Activated CD4-positive, alpha-beta T cell treated with anti-CD3 and anti-CD28 coated beads for 48 hours (primary cell): ENCODE measurements at regions not wholly inside any gene's neighbourhood (a gene's known extent, or its start where the extent isn't known, plus 50 kb on each side); places are given as distances from the start of the nearest gene placed in this dataset.

Source experiments
- DNase-seq: peaks from one replicate; pipeline ENCODE4 v3.0.0-alpha.2; 2020

GRCh38 chr15:69530991-69531664 is 78.5 kb downstream of the RPLP1 start:
- DNase-seq = no peak

GRCh38 chr15:69531665-69532027 is 79.0 kb downstream of the RPLP1 start:
- no peak for DNase-seq

GRCh38 chr15:69532066-69532465 is 79.4 kb downstream of the RPLP1 start:
- DNase-seq = no peak

DNA sequence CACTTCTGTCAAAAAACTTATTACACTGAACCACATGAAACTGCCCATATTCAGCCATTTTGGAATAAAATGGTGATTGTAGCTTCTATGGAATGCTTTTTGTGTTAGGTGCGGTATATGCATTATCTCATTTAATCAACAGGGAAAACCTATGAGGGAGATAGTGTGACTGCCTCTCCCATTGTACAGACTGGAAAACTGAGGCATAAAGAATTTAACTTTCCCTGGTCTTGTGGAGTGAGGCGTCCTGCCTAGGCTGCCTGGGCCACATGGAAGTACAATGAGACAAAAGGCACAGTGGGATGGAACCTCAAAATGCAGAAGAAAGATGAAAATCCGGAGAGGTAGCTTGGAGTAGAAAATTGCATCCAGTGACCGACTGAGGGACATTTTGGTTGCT is 80.2 kb downstream of the RPLP1 start:
- DNase-seq = no peak

DNA sequence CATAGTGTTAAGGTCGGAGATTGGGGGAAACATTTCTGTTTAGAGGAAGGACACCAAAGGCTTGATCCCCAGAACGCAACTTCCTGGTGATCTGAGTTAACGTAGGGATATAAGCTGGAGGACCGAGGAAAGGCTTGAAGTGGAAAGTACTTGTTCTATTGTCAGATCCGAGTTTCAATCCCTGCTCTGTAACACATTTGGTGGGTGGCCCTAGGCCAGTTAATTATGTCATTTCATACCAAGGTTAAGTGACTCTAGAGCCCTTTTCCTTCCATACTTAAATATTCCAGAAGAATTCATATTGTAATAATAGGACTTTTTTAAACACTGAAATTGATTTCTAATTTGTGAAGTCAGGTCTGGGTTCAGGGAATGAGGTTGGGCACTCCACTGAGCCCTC is 80.9 kb downstream of the RPLP1 start:
- DNase-seq = no peak

DNA sequence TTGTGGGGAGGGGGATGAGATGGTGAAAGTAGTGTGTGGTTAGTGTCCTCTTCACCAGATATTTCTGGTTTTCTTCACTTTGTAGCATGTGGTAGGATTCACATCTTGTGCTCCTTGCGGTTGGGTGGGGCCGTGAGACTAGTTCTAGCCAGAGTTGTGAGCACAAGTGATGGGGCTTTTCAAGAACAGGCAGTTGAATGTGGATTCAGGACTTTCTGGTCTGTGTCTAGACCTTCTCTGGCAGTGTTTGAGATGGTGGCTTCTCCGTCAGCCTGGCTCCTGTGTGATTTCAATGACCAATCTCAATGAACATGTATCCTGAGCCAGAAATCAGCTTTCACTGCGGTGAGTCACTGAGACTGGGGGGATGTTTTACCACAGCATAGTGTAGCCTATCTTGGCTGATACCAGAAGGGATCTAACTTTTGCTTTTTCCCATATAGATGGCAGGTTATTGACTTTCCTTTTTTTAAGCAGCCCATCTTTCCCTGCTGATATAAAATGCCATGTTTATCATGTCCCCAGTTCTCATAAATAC is 82.6 kb downstream of the RPLP1 start:
- no peak for DNase-seq

- no peak for DNase-seq
Observed at GRCh38 chr15:69535998-69536397, 83.4 kb downstream of the RPLP1 start.

- no peak for DNase-seq
Observed at GRCh38 chr15:69536726-69537512, 84.3 kb downstream of the RPLP1 start.

DNA sequence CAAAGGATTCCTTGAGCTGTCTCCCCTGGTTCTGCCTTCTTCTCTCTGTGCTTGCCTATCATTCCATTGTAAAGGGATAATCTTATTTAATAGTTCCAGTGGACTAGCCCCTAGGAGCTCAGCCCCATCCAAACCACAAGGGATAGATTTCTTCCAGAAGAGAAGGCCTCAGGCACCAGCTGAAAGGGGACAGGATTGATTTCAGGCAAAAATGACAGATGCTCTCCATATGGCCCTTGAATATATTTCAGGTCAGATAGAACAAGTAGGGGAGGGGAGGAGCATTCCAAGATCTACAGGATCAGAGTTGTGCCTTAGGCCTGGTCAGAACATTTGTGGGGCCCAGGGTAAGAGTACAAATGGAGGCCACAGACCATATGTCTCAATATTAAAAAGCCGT is 85.3 kb downstream of the RPLP1 start:
- DNase-seq = no peak

DNA sequence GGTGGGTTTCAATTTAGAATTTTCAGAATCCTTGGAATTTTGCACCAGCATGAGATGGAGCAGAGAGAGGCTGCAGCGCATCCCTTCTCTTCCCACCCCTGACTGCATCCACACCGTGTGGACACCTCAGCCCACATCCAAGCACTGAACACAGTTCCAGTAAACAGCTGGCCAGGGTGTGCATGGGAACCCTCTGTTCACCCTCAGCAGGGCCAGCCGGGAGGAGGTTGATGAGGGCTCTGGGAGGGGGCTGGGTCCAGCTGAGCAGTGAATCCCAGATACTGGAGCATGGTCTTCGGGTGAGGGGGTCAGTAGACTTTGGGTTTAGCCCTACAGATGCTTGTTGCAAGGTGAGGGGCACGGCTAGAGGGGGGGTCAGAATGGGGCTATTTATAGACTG is 85.8 kb downstream of the RPLP1 start:
- no peak for DNase-seq

- no peak for DNase-seq
Observed at GRCh38 chr15:69539345-69539744, 86.7 kb downstream of the RPLP1 start.

GRCh38 chr15:69540622-69541021 is 88.0 kb downstream of the RPLP1 start:
- no peak for DNase-seq

GRCh38 chr15:69542028-69542427 is 89.4 kb downstream of the RPLP1 start:
- DNase-seq = no peak

DNA sequence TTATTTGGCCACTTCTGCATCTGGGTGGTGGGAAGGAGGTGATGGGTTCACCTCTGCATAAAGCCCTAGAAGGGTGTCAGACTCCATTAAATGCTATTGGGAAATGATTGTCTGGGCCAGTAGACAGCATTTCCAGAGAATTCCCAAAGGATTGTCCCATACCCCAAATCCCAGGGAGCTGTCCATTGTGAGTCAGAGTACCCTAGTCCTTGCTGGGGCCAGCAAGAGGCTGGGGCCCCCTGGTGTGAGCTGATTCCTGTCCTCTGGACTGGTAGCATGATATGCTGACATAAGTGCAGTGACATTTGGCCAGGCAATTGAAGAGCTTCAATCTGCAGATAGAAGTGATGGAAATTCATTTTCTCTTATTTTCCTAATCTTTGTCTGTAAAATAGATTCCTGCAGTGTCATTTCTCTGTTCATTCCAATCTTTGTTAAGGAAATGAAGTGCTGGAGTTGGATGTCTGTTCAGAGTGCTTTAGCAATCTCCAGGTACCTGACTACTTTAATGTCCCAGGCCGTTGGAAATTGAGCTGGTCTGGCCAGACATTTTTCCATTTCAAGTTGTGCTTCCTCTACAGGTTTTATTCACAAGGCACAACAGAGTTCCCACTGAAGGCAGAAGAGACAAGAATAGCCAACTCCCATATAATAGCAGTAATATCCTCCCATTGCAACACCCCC is 91.2 kb downstream of the RPLP1 start:
- no peak for DNase-seq

GRCh38 chr15:69544365-69545113 is 91.9 kb downstream of the RPLP1 start:
- DNase-seq = no peak

DNA sequence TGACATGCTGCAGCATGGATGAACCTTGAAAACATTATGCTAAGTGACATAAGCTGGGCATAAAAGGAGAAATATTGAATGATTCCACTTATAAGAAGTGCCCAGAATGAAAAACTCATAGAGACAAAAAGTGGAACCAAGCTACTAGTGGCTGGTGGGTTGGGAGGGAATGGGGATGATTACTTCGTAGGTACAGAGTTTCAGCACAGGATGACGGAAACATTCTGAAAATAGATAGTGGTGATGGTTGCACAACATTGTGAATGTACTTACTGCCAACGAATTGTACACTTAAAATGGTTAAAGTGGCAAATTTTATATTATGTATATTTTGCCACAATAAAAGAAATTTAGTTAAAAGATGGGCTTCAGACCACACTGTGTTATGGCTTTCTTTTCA is 93.6 kb downstream of the RPLP1 start:
- no peak for DNase-seq

DNA sequence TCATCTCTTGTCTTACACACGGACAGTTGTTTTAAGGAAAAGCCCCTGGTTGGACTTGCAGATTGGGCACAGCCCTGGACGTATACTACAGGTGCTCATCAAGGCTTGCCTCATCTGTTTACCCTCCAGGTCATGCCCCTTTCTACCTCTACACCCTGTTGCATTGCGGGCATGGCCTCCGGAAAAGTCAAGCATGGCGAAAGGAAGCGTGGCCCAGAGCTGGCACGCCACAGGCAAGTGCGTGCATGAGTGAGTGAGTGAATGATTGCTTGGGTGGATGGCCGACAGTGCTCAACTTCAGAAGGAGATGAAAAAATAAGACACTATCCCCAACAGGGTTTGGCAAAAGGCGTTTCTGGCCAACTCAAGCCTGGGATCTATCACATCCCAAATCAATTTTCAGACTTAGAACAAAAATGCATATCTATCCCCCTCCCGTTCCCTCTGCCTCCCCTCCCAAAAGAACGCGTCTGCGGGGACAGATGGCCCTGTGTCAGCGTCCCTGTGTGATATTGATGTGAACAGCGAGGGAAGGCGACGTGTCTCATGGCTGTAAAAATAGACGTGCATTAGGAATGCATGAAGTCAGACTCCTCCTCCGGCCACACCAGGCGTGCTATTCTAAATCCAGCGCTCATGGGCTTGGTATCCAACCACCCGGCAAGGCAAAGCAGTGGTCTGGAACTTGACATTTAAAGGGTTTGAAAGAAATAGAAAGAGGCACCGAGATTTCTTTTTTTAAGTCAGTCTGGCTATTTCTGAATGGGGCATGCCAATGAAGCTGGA is 96.0 kb downstream of the RPLP1 start:
- no peak for DNase-seq

GRCh38 chr15:69551391-69552056 is 98.9 kb downstream of the RPLP1 start:
- no peak for DNase-seq

- no peak for DNase-seq
Observed at GRCh38 chr15:69552057-69552815, 99.6 kb downstream of the RPLP1 start.

DNA sequence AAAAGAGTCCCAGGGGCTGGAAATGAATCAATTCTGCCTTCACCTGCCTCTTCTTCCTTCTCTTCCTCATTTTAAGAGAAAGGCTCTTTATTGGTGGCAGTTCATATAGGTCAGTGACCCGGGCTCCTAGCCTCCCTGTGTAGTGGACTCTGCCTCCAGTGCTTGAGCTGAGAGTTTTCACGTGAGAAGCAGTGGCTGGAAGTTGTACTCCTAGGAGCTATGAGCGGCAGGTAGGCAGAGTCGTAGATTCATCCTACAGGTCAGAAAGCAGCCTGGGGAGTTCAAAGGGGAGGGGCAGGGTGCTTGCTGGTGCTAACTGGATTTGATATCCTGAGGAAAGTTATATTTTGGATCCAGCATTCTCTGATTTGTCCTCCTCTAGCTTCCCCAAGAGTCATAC is 101.1 kb downstream of the RPLP1 start:
- no peak for DNase-seq
